Esophagus squamous epithelium (tissue), 5 donors: ENCODE measurements at regions not wholly inside any gene's neighbourhood (a gene's known extent, or its start where the extent isn't known, plus 50 kb on each side); places are given as distances from the start of the nearest gene placed in this dataset.
"Not testable (repeated sequence)": the region's sequence is repeated elsewhere in the genome, so short reads cannot be mapped to it uniquely, and the experiment has no call there.

ENCODE experiments used
- DNase-seq: peaks from one replicate; lab custom pipeline; 2025; lab: John Stamatoyannopoulos, UW
- H3K27ac ChIP-seq, 4 donors: fragments of 200-600 bp; sonication (generic); one replicate each; pipeline ENCODE4 v1.5.1; 2016 to 2019; ENCODE audit warnings: mild to moderate bottlenecking in 1 of 4
- H3K27me3 ChIP-seq, 4 donors: fragments of 200-600 bp; sonication (generic); 1 replicate in 3 of 4; 2 replicates in 1 of 4; pipeline versions ENCODE4 v1.5.1 to v1.6.0; 2017 to 2021; ENCODE audit warnings: antibody characterized with exemption in 1 of 4
- H3K36me3 ChIP-seq, 3 donors: fragments of 200-600 bp; sonication (generic); one replicate each; pipeline ENCODE4 v1.5.1; 2016 to 2019
- H3K4me1 ChIP-seq, 3 donors: fragments of 200-600 bp; sonication (generic); one replicate each; pipeline ENCODE4 v1.5.1; 2017 to 2019
- H3K4me3 ChIP-seq, 4 donors: fragments of 200-600 bp; sonication (generic); 1 replicate in 3 of 4; 2 replicates in 1 of 4; pipeline ENCODE4 v1.5.1; 2016 to 2019; ENCODE audit warnings: mild to moderate bottlenecking in 2 of 4, moderate library complexity in 1 of 4
- H3K9me3 ChIP-seq, 3 donors: fragments of 200-600 bp; sonication (generic); one replicate each; pipeline ENCODE4 v1.5.1; 2016 to 2019
- CTCF ChIP-seq, 6 experiments: fragments of 450-650 bp in 4 of 6; fragments of 200-600 bp in 2 of 6; sonication (generic) in 2 of 6; IDR thresholded peaks; one replicate each; pipeline ENCODE4 v1.5.1; 2016 to 2019; ENCODE audit warnings: antibody characterized with exemption in 6 of 6, mild to moderate bottlenecking in 4 of 6, moderate library complexity in 4 of 6
- POLR2A ChIP-seq, 4 donors: fragments of 450-650 bp; IDR thresholded peaks; one replicate each; pipeline ENCODE4 v1.6.1; 2017; ENCODE audit warnings: antibody characterized with exemption in 4 of 4, mild to moderate bottlenecking in 4 of 4, moderate library complexity in 3 of 4
- WGBS, 2 donors: methylation state at CpG; one replicate each; pipeline ENCODE4 v1.1.5; 2018; 5-methylcytosine and 5-hydroxymethylcytosine counted together
- intact Hi-C: fragments of 100-400 bp; cut with DNase I; formaldehyde crosslinking; loops from one replicate; pipeline ENCODE4 v1.15.0; 2022
- donor health status: DM: yes; HTN: yes; CAD: no.

GRCh38 chr20:36082315-36082915 lies 72.1 kb upstream of the EPB41L1 start:
- no peak for TF ChIP-seq CTCF (IDR thresholded peaks at IDR 0.05)
- no peak for TF ChIP-seq POLR2A (IDR thresholded peaks at IDR 0.05)
- peak overlapping the region; percentile 65 to 93 (median 84) for H3K27ac ChIP-seq
- no peak for DNase-seq
- peaks cover 12 to 58% (median 15%) of the 10 kb centered on the region in 3 donors for H3K4me1 ChIP-seq
- no peaks in the 10 kb centered on the region for H3K9me3 ChIP-seq
- no peaks in the 10 kb centered on the region for H3K36me3 ChIP-seq
- H3K27me3 ChIP-seq: peaks cover 0 to 9% (median 0%) of the 10 kb centered on the region in 4 donors
- WGBS, 2 donors: 47 to 50% methylated on average over 7 of the region's 7 CpGs
- intact Hi-C loops: no loop called here
- H3K4me3 ChIP-seq: no peak overlapping the region

DNA sequence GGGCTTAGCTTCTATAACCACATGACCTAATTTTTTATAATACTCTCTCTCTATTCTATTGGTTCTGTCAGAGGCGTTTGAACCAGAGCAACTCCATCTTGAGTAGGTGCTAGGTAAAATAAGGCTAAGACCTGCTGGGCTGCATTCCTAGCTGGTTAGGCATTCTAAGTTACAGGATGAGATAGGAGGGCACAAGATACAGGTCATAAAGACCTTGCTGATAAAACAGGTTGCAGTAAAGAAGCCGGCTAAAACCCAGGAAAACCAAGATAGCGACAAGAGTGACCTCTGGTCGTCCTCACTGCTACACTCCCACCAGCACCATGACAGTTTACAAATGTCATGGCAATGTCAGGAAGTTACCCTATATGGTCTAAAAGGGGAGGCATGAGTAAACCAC lies 71.3 kb upstream of the EPB41L1 start:
- H3K4me3 ChIP-seq, DNase-seq, H3K9me3 ChIP-seq, H3K36me3 ChIP-seq, H3K27me3 ChIP-seq, intact Hi-C loops: not testable (repeated sequence)
- 54 to 69% methylated on average over 3 to 4 of the region's 4 CpGs for WGBS, 2 donors
- H3K27ac ChIP-seq: peak overlapping the region; percentile 65 to 93 (median 84)
- peaks cover 12 to 66% (median 15%) of the 10 kb centered on the region in 3 donors for H3K4me1 ChIP-seq

GRCh38 chr20:36084356-36084755 lies 70.2 kb upstream of the EPB41L1 start:
- H3K4me1 ChIP-seq: peaks cover 12 to 67% (median 15%) of the 10 kb centered on the region in 3 donors
- no peaks in the 10 kb centered on the region for H3K9me3 ChIP-seq
- H3K27ac ChIP-seq: peak overlapping the region; percentile 79 to 93 (median 90)
- intact Hi-C loops: no loop called here
- no peak overlapping the region for H3K4me3 ChIP-seq
- DNase-seq: no peak
- 81 to 90% methylated on average over 3 of the region's 3 CpGs for WGBS, 2 donors
- H3K27me3 ChIP-seq: no peaks in the 10 kb centered on the region
- H3K36me3 ChIP-seq: no peaks in the 10 kb centered on the region
- TF ChIP-seq CTCF (IDR thresholded peaks at IDR 0.05) (no peak), POLR2A (IDR thresholded peaks at IDR 0.05) (no peak)

GRCh38 chr20:36084897-36085613 lies 69.5 kb upstream of the EPB41L1 start:
- no peaks in the 10 kb centered on the region for H3K36me3 ChIP-seq
- peaks cover 12 to 67% (median 15%) of the 10 kb centered on the region in 3 donors for H3K4me1 ChIP-seq
- no peaks in the 10 kb centered on the region for H3K9me3 ChIP-seq
- no peak for DNase-seq
- H3K4me3 ChIP-seq: no peak overlapping the region
- peak overlapping the region; percentile 79 to 93 (median 90) for H3K27ac ChIP-seq
- intact Hi-C loops: no loop called here
- no peak for TF ChIP-seq POLR2A (IDR thresholded peaks at IDR 0.05)
- no peaks in the 10 kb centered on the region for H3K27me3 ChIP-seq
- WGBS, 2 donors: 48 to 73% methylated on average over 4 of the region's 4 CpGs

DNA sequence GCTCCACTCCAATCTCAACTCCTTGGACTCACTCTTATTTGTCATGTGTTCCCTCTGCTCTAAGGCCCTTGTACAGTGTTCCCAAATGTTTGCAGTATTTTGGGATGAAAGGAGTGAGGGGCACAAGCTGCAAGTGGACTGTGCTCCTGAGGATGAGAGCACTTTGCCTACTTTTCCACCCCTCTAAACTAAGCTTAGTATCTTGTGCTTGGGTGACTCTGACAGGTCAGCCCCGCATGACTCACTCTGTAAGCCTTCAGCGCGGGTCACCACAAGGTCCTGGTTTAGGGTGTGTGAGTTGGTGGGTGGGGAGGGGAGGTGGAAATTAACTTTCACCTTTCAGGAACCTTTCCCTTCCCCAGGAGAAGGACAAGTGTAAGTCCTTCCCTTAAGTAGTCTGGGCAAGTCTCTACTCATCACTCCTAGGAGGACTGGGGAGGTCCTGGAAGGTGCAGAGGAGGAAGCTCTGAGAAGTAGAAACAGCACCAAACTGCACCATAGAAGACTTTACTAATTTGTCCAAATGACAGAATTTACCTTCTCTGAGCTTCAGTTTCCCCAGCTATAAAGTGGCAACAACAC lies 68.8 kb upstream of the EPB41L1 start:
- Histone ChIP-seq H3K36me3 (no peaks in the 10 kb centered on the region), H3K27ac (peak overlapping the region; percentile 79 to 93 (median 90)), H3K27me3 (peaks cover 0 to 4% (median 0%) of the 10 kb centered on the region in 4 donors), H3K4me1 (peaks cover 12 to 69% (median 18%) of the 10 kb centered on the region in 3 donors), H3K4me3 (no peak overlapping the region), H3K9me3 (no peaks in the 10 kb centered on the region)
- TF ChIP-seq CTCF (IDR thresholded peaks at IDR 0.05) (no peak), POLR2A (IDR thresholded peaks at IDR 0.05) (peak in 2 of 4 donors; percentile 6 to 7)
- DNase-seq: no peak
- 20 to 22% methylated on average over 3 of the region's 3 CpGs for WGBS, 2 donors
- intact Hi-C loops: no loop called here

GRCh38 chr20:36086767-36087166 lies 67.8 kb upstream of the EPB41L1 start:
- no peak for DNase-seq
- Histone ChIP-seq H3K9me3 (no peaks in the 10 kb centered on the region), H3K36me3 (no peaks in the 10 kb centered on the region), H3K27me3 (peaks cover 0 to 8% (median 0%) of the 10 kb centered on the region in 4 donors), H3K4me1 (peaks cover 14 to 77% (median 19%) of the 10 kb centered on the region in 3 donors), H3K4me3 (no peak overlapping the region), H3K27ac (peak overlapping the region; percentile 79 to 93 (median 84))
- 26 to 28% methylated on average over 2 of the region's 2 CpGs for WGBS, 2 donors
- intact Hi-C loops: no loop called here
- TF ChIP-seq CTCF (IDR thresholded peaks at IDR 0.05) (no peak), POLR2A (IDR thresholded peaks at IDR 0.05) (no peak)
